ENCODE measurements at regions not wholly inside any gene's neighbourhood (a gene's known extent, or its start where the extent isn't known, plus 50 kb on each side); places are given as distances from the start of the nearest gene placed in this dataset.

DNA sequence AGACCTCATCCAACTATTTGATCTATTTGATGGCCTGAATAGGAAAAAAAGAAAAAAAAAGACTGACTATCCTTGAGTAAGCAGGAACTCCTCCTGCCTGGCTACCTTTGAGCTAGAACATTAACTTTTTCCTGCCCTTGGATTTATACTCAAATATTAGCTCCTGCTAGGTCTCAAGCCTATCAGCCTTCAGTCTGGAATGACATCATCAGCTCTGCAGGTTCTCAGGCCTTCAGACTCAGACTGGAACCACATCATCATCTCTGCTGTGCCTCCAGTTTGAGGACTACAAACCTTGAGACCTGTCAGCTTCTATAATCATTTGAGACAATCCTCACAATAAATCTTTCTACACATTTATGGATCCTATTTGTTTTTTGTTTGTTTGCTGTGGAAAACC lies 754.0 kb upstream of the SLIT2 start:
- TF ChIP-seq, protein P1, sequence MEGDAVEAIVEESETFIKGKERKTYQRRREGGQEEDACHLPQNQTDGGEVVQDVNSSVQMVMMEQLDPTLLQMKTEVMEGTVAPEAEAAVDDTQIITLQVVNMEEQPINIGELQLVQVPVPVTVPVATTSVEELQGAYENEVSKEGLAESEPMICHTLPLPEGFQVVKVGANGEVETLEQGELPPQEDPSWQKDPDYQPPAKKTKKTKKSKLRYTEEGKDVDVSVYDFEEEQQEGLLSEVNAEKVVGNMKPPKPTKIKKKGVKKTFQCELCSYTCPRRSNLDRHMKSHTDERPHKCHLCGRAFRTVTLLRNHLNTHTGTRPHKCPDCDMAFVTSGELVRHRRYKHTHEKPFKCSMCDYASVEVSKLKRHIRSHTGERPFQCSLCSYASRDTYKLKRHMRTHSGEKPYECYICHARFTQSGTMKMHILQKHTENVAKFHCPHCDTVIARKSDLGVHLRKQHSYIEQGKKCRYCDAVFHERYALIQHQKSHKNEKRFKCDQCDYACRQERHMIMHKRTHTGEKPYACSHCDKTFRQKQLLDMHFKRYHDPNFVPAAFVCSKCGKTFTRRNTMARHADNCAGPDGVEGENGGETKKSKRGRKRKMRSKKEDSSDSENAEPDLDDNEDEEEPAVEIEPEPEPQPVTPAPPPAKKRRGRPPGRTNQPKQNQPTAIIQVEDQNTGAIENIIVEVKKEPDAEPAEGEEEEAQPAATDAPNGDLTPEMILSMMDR (IDR thresholded peaks at IDR 0.05) = no peak
- TF ChIP-seq POLR2A (IDR thresholded peaks at IDR 0.05) (no peak), POLR2AphosphoS5 (IDR thresholded peaks at IDR 0.05) (no peak), EP300 (IDR thresholded peaks at IDR 0.05; ENCODE audit: low read depth) (no peak)

Measured in transverse colon (tissue), 4 donors.